NCI-H2029 treated with DMSO at 0.1 percent for 48 hours (cell line): ENCODE measurements at regions not wholly inside any gene's neighbourhood (a gene's known extent, or its start where the extent isn't known, plus 50 kb on each side); places are given as distances from the start of the nearest gene placed in this dataset.
"Not testable (repeated sequence)": the region's sequence is repeated elsewhere in the genome, so short reads cannot be mapped to it uniquely, and the experiment has no call there.

Experiments
- DNase-seq: peaks from one replicate; lab custom pipeline; 2025; lab: John Stamatoyannopoulos, UW

DNA sequence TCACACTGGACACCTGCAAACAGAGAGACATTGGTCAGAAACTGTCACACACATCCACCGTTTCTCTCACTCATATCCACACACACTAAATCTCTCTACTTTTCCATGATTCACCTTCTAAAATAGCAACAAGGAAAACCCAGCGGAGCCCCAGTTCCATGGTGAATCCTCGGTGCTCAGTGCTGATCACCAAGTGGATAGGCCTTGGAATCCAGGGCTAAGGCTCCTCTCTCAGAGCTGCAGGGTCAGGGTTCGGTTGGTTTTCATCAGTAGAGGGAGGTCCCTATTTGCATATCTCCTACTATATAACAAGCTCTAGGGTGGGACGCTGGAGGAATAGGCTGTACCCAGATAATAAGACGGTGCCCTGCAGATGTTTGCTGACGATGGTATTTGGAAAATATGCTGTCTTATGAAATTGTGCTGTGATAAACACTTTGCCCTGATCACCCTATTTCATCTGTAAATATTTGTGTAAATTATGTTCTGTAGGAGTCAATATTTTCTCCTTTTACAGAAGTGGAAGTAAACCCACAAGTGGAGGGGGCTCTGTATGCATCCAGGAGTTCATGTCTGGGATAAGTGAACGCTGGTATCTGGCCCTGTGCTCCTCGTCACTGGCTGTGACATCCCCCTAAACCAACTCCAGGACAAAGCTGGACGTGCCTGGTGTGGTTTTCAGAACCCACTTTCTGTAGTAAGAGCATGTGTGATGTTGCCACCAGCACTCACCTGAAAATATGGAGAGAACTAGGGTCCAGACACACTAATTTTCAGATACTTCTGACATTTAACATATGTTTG is 709.2 kb downstream of the TMEM121 start:
- no peak for DNase-seq

DNA sequence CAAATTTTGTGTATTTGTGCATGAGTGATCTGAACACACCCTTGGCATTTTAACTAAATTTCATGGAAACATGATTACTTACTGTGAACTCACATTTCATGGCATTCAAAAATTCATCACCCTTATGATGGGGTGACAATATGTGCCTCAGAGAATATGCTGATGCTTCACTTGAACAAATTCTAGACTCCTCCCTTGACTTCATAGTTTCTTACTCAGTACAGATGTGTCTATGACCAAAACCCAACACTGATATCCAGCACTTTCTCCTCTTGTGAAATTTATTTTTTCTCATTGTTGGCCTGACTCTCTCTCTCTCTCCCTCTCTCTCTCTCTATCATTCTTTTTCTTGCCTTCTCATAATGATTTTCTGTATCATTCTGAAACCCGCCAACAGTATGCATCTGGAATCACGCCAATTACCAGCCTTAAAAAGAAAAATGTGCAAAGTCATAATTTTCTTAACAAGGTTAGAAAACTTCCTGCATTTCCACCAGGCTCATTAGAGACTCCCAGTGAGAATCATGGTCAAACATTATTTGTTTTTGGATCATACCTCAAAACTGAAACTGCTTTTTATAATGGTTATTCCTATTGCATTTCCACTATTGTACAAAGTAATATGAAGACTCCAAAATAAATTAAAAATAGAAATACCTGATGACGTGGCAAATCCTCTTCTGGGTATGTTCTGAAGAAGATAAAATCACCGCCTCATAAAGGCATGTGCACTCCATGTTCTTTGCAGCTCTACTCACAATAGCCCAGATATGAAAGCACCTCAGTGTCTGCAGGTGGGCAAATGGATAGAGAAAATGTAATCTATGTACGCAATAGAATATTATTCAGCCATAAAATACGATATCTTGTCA is 722.2 kb downstream of the TMEM121 start:
- no peak for DNase-seq

DNA sequence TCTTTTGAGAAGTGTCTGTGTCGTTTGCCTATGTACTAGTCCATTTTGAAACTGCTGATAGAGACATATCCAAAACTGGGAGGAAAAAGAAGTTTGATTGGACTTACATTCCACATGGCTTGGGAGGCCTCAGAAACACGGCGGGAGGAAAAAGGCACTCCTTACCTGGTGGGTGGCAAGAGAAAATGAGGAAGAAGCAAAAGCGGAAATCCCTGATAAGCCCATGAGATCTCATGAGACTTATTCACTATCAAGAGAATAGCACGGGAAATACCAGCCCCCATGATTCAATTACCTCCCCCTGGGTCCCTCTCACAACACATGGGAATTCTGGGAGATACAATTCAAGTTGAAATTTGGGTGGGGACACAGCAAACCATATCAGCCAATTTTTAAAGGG is 727.6 kb downstream of the TMEM121 start:
- DNase-seq: not testable (repeated sequence)

DNA sequence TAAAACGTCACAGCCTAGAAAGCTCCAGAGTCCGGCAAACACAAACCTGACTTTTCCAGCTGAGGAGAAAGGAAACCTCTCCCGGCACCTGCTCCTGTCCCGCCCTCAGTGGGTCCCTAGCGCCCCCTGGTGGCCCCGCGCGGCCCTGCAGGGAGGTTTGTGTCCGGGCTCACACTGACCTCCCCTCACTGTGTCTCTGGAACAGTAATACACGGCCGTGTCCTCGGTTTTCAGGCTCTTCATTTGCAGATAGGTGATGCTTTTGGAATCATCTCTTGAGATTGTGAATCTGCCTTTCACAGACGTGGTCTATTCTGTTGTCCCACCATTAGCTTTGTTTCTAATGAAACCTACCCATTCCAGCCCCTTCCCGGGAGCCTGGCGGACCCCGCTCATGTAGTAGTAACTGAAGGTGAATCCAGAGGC is 731.2 kb downstream of the TMEM121 start:
- not testable (repeated sequence) for DNase-seq

DNA sequence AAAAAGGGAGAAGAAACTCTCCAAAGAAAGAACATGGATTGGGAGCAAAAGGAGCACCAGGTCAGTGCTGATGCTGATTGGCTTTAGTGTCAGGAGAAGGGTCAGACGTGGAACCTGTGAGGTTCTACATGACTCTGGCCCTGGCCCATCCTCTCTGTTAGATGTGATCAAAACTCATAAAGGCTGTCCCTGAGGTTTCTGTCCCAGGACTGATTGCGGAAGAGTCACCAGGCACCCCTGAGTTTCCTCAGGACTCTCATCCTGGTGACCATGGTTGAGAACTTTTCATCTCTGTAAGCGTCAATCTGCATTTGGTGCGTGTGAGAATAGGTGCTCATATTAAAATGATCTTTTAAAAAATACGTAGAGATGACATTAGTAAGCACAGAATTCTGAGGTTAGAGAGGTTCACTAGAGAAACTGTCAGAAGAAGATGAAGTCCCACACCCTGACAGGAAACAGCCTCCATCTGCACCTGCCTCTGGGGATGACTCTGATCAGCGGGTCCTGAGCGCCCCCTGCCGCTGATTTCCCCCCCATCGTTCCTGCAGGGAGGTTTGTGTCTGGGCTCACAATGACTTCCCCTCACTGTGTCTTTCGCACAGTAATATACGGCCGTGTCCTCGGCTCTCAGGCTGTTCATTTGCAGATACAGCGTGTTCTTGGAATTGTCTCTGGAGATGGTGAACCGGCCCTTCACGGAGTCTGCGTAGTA is 741.8 kb downstream of the TMEM121 start:
- no peak for DNase-seq

DNA sequence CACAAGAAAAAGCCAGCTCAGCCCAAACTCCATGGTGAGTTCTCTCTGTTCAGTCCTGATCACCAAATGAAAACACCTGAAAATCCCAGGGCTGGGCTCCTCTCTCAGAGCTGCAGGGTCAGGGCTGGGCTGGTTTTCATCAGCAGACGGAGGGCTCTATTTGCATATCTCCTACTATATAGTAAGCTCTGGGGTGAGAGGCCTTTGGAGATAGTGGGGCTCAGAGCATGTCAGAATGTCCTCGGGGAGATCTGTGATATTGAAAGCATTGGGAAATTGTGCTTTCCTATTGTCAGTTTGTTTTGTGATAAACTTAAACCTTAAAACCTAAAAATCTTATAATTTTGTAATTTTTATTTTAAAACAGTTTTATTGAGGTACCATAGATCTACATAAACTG is 742.6 kb downstream of the TMEM121 start:
- DNase-seq: no peak

DNA sequence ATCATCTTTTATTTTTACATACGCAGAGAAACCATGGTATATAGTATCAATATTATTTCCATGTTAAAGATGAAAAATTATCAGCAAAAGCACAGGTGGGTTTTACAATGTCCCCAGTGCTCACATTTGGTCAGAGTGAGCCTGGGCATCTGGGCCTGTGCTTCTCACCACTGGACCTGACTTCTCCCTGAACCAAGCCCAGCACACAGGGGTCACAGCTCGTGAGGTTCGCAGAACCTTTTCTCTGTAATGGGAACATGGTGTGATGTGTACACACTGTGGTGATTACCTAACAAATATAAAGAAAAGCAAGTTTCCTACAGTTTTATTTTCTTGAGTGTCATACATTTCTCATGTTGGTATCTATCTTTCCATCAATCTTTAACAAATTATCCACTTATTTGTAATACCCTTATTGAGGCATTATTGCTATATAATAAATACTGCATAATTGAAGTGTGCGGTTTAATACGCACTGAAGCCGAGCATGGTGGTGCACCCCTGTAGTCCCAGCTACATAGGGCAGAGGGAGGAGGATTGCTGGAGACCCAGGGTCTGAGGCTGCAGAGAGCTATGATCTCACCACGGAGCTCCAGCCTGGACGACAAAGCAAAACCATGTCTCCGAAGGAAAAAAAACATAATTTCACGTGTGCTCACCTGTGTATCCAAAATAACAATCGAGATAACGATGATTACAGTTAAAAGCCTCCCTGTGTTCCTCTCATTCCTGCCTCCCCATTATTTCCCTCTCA is 743.2 kb downstream of the TMEM121 start:
- DNase-seq: no peak

DNA sequence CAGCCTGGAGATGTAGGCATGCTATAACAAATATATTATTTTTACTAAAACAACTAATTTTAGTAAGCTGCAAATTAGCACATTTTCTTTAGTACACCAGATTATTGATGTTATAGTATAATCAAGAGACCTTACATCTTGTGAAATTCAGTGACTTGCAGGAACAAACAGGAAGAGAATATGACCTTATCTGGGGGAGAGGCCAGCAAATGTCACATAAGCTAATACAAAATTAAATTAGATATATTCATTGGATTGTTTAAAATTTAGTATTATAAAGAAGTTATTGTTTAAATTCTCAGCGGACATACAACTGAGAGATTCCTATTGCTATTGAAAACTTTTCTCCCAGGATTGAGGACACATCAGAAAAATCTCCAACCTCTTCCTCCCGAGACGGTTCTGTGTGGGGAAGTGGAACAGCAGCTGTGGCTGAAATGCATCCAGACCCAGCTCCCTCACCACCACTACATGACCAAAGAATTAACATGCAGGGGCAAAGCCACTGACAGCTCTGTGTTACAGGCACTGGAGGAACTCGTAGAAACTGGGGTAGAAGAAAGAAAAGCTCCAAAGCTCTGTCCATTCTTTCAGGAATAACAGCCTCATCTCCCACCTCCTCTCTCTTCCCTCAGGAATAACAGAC is 744.2 kb downstream of the TMEM121 start:
- DNase-seq: not testable (repeated sequence)

DNA sequence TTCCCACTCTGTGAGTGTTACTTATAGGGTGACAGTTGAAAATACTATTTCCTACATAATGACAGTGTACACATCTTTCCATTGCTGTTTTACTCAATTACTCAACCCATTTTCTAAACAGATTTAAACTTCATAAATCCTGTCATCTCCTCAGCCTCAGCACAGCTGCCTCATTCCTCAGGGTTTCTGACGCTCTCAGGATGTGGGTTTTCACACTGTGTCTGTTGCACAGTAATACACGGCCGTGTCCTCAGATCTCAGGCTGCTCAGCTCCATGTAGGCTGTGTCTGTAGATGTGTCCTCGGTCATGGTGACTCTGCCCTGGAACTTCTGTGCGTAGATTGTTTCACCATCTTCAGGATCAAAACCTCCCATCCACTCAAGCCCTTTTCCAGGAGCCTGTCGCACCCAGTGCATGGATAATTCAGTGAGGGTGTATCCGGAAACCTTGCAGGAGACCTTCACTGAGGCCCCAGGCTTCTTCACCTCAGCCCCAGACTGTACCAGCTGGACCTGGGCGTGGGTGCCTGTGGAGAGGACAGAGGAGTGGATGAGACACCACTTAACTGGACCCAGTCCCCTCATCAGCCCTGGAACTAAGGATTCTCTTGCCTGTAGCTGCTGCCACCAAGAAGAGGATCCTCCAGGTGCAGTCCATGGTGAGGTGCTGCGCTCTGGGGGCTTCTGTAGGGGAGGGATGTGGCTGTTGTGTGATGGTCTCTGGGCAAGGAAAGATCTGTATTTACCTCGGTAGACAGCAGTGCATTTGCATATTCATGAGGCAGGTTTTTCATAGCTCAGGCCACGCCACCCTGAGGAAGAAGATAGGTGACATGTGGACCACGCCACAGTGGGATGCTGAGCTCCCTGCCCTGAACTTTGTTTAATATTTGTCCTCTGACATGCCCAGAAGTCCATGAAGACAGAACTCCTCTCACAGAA is 750.2 kb downstream of the TMEM121 start:
- no peak for DNase-seq

DNA sequence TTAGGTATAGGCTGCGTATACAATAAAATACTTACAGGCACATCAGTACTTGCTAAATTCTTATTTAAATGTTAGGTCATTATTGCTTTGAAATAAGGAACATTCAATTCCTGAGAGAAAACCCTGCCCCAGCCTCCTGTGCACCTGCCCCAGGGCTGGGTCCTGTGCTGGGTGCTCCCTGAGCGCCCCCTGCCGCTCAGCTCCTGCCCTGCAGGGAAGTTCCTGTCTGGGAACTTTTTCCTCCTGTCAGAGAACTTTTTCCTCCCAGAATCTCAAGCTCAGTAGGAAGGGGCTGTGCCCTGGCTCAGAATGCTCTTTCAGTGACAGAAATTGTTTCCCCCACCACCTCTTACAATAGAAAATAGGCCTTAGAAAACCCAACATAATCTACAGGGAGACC is 751.1 kb downstream of the TMEM121 start:
- DNase-seq: no peak

DNA sequence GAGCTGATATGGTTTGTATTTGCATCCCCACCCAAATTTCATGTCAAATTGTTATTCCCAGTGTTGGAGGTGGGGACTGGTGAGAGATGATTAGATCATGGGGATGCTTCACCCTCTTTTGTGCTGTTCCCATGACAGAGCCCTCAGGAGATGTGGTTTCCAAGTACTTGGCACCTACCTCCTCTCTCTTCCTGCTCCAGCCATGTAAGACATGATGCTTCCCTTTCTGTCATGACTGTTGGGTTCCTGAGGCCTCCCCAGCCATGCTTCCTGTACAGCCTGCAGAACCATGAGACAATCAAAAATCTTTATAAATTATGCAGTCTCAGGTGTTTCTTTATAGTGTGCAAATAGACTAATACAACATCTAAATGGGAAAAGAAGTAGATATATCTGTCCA is 754.5 kb downstream of the TMEM121 start:
- DNase-seq: no peak

DNA sequence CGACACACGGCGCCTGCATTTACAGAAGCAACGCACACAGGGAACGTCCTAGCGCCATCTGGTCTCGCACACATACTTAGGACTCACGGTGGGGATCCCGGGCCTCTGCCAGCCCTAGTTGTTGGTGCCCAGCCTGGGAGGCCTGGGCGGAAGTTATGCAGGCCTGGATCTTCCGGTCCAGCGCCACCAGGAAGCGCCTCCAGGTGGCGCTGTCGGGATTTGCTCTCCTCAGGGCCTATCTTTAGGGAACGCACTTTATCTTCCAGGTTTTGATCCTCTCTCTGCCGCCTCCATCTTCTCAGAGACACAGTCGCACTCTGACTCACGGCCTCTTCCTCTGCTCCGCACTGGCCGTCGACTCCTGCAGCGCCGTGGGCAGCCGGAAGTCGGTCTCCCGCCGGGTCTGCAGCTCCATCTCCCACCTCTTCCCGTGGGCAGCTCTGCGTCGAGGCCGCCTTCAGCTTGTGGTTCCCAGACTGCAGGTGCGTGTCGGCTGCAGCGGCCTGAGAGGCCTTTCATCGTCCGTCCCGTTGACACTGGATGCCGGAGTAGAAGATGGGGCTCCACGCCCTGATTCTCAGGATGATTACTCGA is 760.4 kb downstream of the TMEM121 start:
- DNase-seq: no peak

DNA sequence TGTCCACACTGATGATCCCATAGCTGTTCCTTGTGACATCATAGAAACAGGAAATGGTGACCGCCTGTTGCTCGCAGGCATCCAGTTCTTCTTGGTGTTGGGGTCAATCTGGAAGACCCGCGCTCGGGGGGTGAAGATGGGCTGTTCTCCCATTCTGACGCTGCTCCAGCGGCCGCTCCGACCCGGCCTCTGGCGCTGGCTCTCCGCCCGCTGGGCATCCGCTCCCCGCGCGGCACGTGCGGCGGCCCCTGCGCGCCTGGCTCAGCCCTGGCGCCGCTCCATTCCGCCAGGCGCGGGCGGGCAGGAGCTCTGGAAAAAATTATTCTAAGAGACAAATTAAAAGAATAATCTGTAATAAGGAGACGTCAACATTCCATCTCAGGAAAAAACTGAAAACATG is 761.1 kb downstream of the TMEM121 start:
- no peak for DNase-seq

DNA sequence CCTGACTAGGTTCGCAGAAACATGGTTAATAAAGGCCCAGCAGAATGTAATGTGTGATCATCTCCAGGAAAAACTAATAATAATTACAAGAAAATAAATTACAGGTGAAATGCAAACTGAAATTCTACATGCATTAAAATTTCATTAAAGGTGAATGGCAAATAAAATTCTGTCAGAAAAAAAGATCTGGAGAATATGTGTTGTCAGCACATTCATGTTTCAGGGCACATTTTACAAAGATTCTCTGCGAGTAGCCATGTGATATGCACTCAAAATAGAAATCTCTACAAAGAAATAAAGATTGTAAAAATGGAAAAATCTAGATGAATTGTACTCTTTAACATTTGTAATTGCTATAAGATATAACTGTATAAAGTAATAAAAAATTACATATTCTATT is 765.2 kb downstream of the TMEM121 start:
- DNase-seq: no peak

DNA sequence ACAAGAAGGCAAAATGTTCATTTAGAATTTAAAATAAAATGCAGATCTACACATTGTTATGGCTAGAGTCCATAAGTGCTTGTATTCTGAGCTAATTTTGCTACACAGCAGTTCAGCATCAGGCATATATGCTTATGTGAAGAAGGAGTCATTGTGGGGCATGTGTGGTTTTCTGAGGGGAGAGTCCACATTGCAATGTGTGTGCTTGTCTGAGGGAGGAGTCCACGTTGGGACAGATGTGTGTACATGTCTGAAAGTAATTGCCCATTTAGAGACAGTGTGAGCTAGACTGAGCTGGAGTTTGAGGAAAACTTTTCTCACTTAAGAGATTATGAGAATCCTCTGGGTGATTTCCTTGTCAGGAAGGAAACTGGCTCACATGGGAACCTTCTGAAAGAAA is 767.9 kb downstream of the TMEM121 start:
- DNase-seq: no peak

DNA sequence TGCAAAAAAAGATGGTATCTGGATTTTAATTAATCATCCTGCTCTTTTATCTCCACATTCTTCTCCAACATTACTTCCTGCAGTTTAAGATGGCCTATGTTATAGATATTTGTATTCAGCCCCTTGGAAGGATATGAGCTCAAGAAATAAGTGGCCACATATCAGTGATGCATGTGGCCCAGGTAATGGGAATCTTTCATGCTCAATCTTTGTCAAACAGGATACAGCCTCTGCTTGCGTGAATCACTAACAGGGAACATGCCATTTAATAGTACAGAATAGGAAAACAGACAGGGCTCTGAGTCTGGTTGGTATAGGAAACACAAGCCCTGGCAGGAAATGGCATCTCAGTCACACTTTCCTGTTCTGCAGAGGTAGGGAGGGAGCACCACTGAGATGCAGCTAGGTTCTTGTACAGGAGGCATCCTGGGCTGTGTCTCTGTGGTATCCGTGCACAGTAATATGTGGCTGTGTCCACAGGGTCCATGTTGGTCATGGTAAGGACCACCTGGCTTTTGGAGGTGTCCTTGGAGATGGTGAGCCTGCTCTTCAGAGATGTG is 774.6 kb downstream of the TMEM121 start:
- DNase-seq: not testable (repeated sequence)

DNA sequence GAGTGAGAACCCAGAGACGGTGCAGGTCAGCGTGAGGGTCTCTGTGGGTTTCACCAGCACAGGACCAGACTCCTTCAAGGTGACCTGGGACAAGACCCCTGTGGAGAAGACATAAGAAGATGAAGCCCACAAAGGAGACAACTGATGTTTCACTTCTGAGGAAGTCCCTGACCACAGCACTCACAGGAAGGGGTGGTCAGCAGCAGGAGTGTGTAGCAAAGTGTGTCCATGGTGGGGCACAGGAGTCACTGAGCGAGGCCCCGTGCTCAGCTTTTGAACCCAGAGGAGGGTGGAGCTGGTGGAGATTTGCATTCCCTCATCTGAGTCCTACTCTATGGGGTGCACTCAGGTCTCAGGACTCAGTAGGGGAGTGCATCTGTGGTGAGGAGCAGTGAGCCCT is 775.2 kb downstream of the TMEM121 start:
- not testable (repeated sequence) for DNase-seq

DNA sequence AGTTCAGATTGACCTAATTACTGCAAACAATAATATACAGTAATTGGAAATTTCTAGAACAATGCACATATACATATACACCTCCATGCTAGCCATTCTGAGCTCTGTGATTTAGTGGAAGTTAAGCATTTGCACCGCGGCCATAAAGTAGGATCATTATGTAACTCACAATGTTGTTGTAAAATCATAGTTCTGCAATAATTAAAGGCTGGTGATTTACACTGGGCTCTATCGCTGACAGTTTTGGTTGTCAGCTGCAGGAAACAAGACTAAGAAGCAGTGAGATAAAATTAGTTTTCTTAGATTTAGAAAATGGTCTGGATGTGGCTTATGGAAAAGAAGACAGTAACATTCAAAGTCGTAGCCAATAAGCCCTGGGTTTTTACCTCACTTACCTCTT is 776.3 kb downstream of the TMEM121 start:
- no peak for DNase-seq

DNA sequence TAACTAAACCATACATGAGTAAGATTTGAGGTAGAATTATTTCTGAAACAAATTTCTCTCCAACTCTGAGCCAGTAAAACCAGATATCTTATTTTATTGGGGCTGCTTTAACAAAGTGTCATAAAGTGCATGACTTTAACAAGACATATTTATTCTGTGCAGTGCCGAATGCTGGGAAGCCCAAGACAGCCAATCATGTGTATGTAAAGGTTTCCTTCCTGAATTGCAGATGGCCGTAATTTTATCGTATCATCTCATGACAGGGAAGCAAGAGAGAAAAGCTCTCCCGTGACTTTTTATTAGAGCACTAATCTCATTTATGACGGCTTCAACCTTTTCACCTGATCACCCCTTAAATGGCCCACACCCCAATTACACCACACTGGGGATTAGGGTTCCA is 777.9 kb downstream of the TMEM121 start:
- DNase-seq: no peak
